Activated naive CD4-positive, alpha-beta T cell treated with anti-CD3 and anti-CD28 coated beads, Interleukin-2, amount 50 U/mL, for 72 hours (primary cell): ENCODE measurements at regions not wholly inside any gene's neighbourhood (a gene's known extent, or its start where the extent isn't known, plus 50 kb on each side); places are given as distances from the start of the nearest gene placed in this dataset.
"Not testable (repeated sequence)": the region's sequence is repeated elsewhere in the genome, so short reads cannot be mapped to it uniquely, and the experiment has no call there.

Source experiments
- ATAC-seq, 2 donors: fragments of 150-1000 bp; cut with Tn5 transposase; 2 replicates each; pipeline ENCODE4 v1.10.0; 2021; ENCODE audit warnings: mild to moderate bottlenecking in 2 of 2, moderate library complexity in 2 of 2
- DNase-seq, 2 donors: peaks; one replicate each; pipeline ENCODE4 v3.0.0; 2021 to 2022; ENCODE audit warnings: low spot score in 2 of 2
- H3K27ac Mint-ChIP-seq, 2 donors: one replicate each; pipeline ENCODE4 v1.8.0; 2022; ENCODE audit warnings: mild to moderate bottlenecking in 2 of 2, mixed read lengths in 2 of 2
- H3K36me3 Mint-ChIP-seq, 2 donors: one replicate each; pipeline ENCODE4 v1.8.0; 2022; ENCODE audit warnings: mixed read lengths in 2 of 2
- H3K9me3 Mint-ChIP-seq, 2 donors: one replicate each; pipeline ENCODE4 v1.8.0; 2022; ENCODE audit warnings: mixed read lengths in 2 of 2

GRCh38 chr12:91496337-91496736, 313.7 kb upstream of the DCN start:
- no peak overlapping the region for H3K27ac Mint-ChIP-seq
- no peak for ATAC-seq
- H3K36me3 Mint-ChIP-seq = no peaks in the 10 kb centered on the region
- H3K9me3 Mint-ChIP-seq = no peaks in the 10 kb centered on the region
- no peak for DNase-seq

GRCh38 chr12:91493308-91493707, 310.7 kb upstream of the DCN start:
- Mint-ChIP-seq H3K27ac (no peak overlapping the region), H3K36me3 (no peaks in the 10 kb centered on the region), H3K9me3 (no peaks in the 10 kb centered on the region)
- ATAC-seq = peak in 1 of 2 donors; percentile 37
- DNase-seq = no peak

DNA sequence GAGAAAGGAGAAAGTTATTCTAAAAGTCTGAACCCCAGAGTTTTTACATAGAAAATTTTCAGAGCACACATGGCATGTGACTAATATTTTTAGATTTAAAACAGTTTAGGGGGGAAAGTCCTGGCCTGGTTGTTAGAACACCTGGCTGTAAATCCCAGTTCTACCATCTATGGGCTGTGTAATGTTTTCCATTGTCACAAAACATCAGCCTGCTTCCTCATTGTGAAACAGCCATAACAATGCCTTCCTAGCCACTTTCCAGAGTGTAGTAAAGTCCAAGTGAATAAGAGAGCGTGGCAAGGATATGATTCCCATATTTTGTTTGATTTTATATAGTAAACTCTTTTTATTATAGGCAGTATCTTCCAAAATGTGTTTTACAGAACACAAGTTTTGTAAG, 310.0 kb upstream of the DCN start:
- no peaks in the 10 kb centered on the region for H3K36me3 Mint-ChIP-seq
- no peak for ATAC-seq
- DNase-seq = no peak
- no peaks in the 10 kb centered on the region for H3K9me3 Mint-ChIP-seq
- no peak overlapping the region for H3K27ac Mint-ChIP-seq

- ATAC-seq = no peak
- Mint-ChIP-seq H3K27ac (no peak overlapping the region), H3K9me3 (no peaks in the 10 kb centered on the region), H3K36me3 (no peaks in the 10 kb centered on the region)
- DNase-seq = no peak
Measured at GRCh38 chr12:91490667-91491311, 308.2 kb upstream of the DCN start.

DNA sequence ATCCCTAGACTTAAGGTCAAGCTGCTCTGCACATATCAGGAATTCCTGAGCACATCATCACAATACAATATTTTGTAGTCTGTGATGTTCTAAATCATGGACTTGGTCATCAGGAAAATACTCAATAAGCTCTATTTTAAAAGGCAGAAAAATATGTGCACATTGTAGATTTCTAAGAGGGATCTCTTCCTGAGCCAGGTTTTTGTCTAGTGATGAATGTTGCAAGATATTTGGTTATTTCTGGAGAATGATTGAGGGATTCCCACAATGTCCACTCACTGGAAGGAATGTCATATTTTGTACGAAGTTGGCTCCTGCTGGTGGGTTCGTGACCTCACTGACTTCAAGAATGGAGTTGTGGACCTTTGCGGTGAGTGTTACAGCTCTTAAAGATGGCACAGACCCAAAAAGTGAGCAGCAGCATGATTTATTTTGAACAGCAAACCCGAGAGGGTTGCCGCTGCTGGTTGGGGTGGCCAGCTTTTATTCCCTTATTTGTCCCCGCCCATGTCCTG, 300.9 kb upstream of the DCN start:
- no peaks in the 10 kb centered on the region for H3K36me3 Mint-ChIP-seq

GRCh38 chr12:91482231-91482630, 299.6 kb upstream of the DCN start:
- H3K9me3 Mint-ChIP-seq = no peaks in the 10 kb centered on the region
- H3K27ac Mint-ChIP-seq = no peak overlapping the region
- ATAC-seq (no peak), DNase-seq (no peak)
- no peaks in the 10 kb centered on the region for H3K36me3 Mint-ChIP-seq

More for the DNA sequence above, 300.9 kb upstream of the DCN start:
- DNase-seq (no peak), ATAC-seq (no peak)
- no peaks in the 10 kb centered on the region for H3K9me3 Mint-ChIP-seq
- H3K27ac Mint-ChIP-seq = no peak overlapping the region

DNA sequence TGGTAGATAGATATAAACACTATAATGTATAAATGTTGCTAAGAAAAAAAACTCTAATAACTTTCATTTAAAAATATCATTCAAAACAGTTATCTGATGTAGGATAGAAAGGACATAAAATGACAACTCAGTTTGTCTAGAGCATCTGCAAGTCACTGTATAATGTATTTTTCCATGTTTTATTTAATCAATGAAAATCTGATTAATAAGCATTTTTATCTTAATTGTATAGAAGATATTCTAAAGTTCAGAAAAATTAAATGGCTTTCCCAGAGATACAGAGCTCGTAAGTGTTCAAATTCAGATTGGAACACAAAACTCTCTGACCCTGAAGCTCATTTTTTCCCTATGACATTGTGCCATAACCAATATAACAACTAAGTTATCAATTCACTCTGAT, 295.9 kb upstream of the DCN start:
- no peak overlapping the region for H3K27ac Mint-ChIP-seq
- peaks cover 0 to 3% of the 10 kb centered on the region in 2 donors for H3K9me3 Mint-ChIP-seq
- peaks cover 4 to 5% of the 10 kb centered on the region in 2 donors for H3K36me3 Mint-ChIP-seq
- DNase-seq (no peak), ATAC-seq (no peak)

- Mint-ChIP-seq H3K27ac (no peak overlapping the region), H3K9me3 (no peaks in the 10 kb centered on the region), H3K36me3 (no peaks in the 10 kb centered on the region)
- DNase-seq = no peak
- no peak for ATAC-seq
Measured at GRCh38 chr12:91467686-91468085, 285.1 kb upstream of the DCN start.

DNA sequence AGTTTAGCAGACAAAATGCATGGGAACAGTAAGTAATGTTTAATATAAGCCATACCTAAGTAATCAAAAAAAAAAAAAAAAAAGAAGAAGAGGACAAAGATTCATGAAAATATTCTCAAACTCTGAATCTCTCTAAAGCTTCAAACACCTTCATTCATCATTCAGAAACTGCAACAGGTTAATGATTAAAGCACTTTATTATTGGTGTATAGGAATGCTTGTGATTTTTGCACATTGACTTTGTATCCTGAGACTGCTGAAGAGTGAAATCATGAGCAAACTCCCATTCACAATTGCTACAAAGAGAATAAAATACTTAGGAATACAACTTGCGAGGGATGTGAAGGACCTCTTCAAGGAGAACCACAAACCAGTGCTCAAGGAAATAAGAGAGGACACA, 278.4 kb upstream of the DCN start:
- no peak for ATAC-seq
- no peak for DNase-seq
- H3K9me3 Mint-ChIP-seq = no peaks in the 10 kb centered on the region
- H3K27ac Mint-ChIP-seq = no peak overlapping the region
- no peaks in the 10 kb centered on the region for H3K36me3 Mint-ChIP-seq

- H3K36me3 Mint-ChIP-seq = no peaks in the 10 kb centered on the region
- no peaks in the 10 kb centered on the region for H3K9me3 Mint-ChIP-seq
- H3K27ac Mint-ChIP-seq = no peak overlapping the region
- DNase-seq = no peak
- no peak for ATAC-seq
Measured at GRCh38 chr12:91460469-91460868, 277.9 kb upstream of the DCN start.

DNA sequence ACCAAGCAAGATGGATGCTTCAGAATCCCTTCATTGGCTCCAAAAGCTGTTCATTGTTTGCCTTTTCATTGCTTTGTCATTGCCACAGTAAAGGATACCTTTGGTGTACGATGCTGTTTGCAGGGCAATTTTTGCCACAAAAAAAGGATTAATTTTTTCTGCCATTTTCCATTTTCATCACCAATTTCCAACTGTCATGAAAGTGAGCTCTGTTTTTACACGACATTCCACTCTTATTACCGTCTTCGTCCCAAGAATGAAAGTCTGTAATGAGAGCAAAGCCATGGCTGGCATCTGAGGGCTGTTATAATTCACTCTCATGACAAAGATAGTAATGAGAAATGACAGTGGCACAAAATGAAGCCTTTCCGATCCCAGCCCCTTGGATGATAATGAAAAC, 272.7 kb upstream of the DCN start:
- Mint-ChIP-seq H3K36me3 (peaks cover 4 to 14% of the 10 kb centered on the region in 2 donors), H3K27ac (no peak overlapping the region), H3K9me3 (peaks cover 3 to 9% of the 10 kb centered on the region in 2 donors)
- no peak for ATAC-seq
- no peak for DNase-seq

GRCh38 chr12:91454179-91454578, 271.6 kb upstream of the DCN start:
- ATAC-seq (no peak), DNase-seq (no peak)
- Mint-ChIP-seq H3K27ac (no peak overlapping the region), H3K9me3 (peaks cover 3 to 9% of the 10 kb centered on the region in 2 donors), H3K36me3 (peaks cover 4 to 14% of the 10 kb centered on the region in 2 donors)

DNA sequence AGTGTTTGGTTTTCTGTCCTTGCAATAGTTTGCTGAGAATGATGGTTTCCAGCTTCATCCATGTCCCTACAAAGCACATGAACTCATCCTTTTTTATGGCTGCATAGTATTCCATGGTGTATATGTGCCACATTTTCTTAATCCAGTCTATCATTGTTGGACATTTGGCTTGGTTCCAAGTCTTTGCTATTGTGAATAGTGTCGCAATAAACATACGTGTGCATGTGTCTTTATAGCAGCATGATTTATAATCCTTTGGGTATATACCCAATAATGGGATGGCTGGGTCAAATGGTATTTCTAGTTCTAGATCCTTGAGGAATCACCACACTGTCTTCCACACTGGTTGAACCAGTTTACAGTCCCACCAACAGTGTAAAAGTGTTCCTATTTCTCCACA, 269.8 kb upstream of the DCN start:
- H3K9me3 Mint-ChIP-seq, ATAC-seq, H3K27ac Mint-ChIP-seq, DNase-seq: not testable (repeated sequence)
- peaks cover 4 to 14% of the 10 kb centered on the region in 2 donors for H3K36me3 Mint-ChIP-seq

- ATAC-seq (no peak), DNase-seq (no peak)
- H3K27ac Mint-ChIP-seq = no peak overlapping the region
- no peaks in the 10 kb centered on the region for H3K36me3 Mint-ChIP-seq
- no peaks in the 10 kb centered on the region for H3K9me3 Mint-ChIP-seq
Measured at GRCh38 chr12:91441993-91442952, 259.7 kb upstream of the DCN start.

DNA sequence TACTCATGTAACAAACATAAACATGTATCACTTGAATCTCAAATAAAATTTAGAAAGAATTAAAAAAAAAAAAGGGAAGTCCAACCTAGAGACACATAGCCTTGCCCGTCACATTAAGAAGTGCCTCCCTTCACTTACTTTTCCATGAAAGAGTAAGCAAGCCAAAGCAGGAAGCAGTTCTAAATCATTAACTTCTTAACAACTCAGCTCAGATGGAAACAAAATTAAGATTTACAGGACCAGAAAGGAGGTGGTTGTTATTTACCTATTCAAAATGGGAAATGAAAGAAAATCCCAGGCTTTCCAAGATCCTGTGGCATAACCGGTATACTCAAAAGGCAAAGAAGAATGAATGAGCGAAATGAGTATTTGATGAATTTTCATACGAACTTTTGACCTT, 258.6 kb upstream of the DCN start:
- ATAC-seq = no peak
- Mint-ChIP-seq H3K36me3 (no peaks in the 10 kb centered on the region), H3K27ac (no peak overlapping the region), H3K9me3 (no peaks in the 10 kb centered on the region)
- no peak for DNase-seq

DNA sequence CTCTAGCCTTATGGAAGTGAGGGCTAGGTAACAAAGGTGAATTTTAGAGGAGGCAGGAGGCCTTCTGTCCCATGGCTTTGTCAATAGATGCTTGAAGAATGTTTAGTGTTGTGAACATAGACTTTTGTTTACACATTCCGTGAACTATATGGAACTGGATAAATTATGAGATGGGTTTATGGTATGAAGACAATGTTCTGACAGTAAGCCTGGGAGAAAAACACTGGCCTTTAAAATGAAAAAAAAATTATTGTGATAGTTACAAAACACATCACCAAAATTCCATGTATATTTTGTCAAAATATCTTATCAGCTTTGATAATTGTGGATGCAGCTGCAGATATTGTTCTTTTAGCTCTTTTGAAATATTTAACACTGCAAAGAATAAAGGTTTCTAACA, 251.5 kb upstream of the DCN start:
- no peak overlapping the region for H3K27ac Mint-ChIP-seq
- no peaks in the 10 kb centered on the region for H3K9me3 Mint-ChIP-seq
- ATAC-seq = no peak
- no peak for DNase-seq
- H3K36me3 Mint-ChIP-seq = no peaks in the 10 kb centered on the region

DNA sequence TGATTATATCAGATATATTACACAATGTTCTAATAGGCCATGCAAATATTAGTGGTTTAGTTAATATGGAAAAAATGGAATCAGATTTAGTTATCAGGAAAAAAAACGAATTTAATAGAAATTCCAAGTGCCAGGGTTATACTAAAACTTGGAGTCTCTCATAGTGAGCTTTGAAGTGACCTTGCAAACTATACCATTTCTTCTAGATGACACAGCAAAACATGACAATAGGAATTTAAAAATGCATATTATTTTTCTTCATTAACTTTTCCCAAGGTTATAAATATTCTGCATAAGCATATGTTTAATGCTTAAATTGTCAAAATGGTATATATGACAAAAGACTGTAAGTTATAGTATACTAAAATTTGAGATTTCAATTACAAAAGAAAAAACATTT, 250.1 kb upstream of the DCN start:
- no peak for ATAC-seq
- Mint-ChIP-seq H3K36me3 (no peaks in the 10 kb centered on the region), H3K27ac (no peak overlapping the region), H3K9me3 (no peaks in the 10 kb centered on the region)
- no peak for DNase-seq
